GM23338 (cell line): ENCODE measurements at regions not wholly inside any gene's neighbourhood (a gene's known extent, or its start where the extent isn't known, plus 50 kb on each side); places are given as distances from the start of the nearest gene placed in this dataset.

ENCODE experiments used
- CREB1 ChIP-seq: fragments of 250-450 bp; sonication (Bioruptor Pico); IDR thresholded peaks from 2 replicates; pipeline ENCODE4 v1.5.0; 2020; ENCODE audit warnings: low read depth, mild to moderate bottlenecking, moderate library complexity
- CTCF ChIP-seq, 2 experiments: fragments of 200-600 bp in 1 of 2; sonication (generic) in 1 of 2; conservative IDR thresholded peaks; 2 replicates each; pipeline versions ENCODE4 v1.5.1 to v1.6.1; 2016 to 2017; ENCODE audit warnings: antibody characterized with exemption in 2 of 2, low read depth in 2 of 2, mild to moderate bottlenecking in 2 of 2, moderate library complexity in 1 of 2
- EZH2 ChIP-seq: fragments of 200-600 bp; sonication (generic); IDR thresholded peaks from one replicate; pipeline ENCODE4 v1.8.0; 2017; ENCODE audit warnings: antibody characterized with exemption, mild to moderate bottlenecking, low read depth; ENCODE audit not compliant: unreplicated experiment
- EZH2phosphoT487 ChIP-seq: fragments of 200-600 bp; sonication (generic); IDR thresholded peaks from one replicate; pipeline ENCODE4 v1.8.1; 2018; ENCODE audit warnings: antibody characterized with exemption; ENCODE audit not compliant: unreplicated experiment
- JUNB ChIP-seq: IDR thresholded peaks from one replicate; pipeline ENCODE4 v1.6.1; 2016; ENCODE audit warnings: antibody characterized with exemption; ENCODE audit not compliant: unreplicated experiment
- POLR2AphosphoS5 ChIP-seq: IDR thresholded peaks from 2 replicates; pipeline ENCODE4 v1.6.1; 2016; ENCODE audit warnings: antibody characterized with exemption, low read depth
- REST ChIP-seq: IDR thresholded peaks from one replicate; pipeline ENCODE4 v1.6.1; 2018; ENCODE audit warnings: antibody characterized with exemption; ENCODE audit not compliant: unreplicated experiment
- STAT1 ChIP-seq: IDR thresholded peaks from one replicate; pipeline ENCODE4 v1.6.1; 2016; ENCODE audit warnings: antibody characterized with exemption; ENCODE audit not compliant: unreplicated experiment
- ZNF462 ChIP-seq: fragments of 250-450 bp; sonication (Bioruptor Pico); IDR thresholded peaks from 2 replicates; pipeline ENCODE4 v1.5.0; 2020; ENCODE audit warnings: mild to moderate bottlenecking, moderate library complexity

GRCh38 chrX:85611926-85612325, 232.5 kb upstream of the POF1B start:
- TF ChIP-seq EZH2 (no peak), CTCF (conservative IDR thresholded peaks at IDR 0.05; ENCODE audit: low read depth in 2 of 2) (peak in 1 of 2 experiments; percentile 49; a peak in 3 of 4 replicates), EZH2phosphoT487 (no peak), POLR2AphosphoS5 (no peak), JUNB (no peak), REST (no peak), STAT1 (no peak), CREB1 (CRISPR knock-in tag) (no peak), ZNF462 (CRISPR knock-in tag) (no peak)
